Tibial artery (tissue), 4 donors: ENCODE measurements at regions not wholly inside any gene's neighbourhood (a gene's known extent, or its start where the extent isn't known, plus 50 kb on each side); places are given as distances from the start of the nearest gene placed in this dataset.

Source experiments
- DNase-seq, 2 donors: peaks; one replicate each; pipeline ENCODE4 v3.0.0-alpha.2; 2019
- H3K27ac ChIP-seq, 2 donors: fragments of 200-600 bp; sonication (generic) in 1 of 2; 1 replicate in 1 of 2; 2 replicates in 1 of 2; pipeline ENCODE4 v1.5.1; 2018 to 2019; ENCODE audit warnings: mild to moderate bottlenecking in 1 of 2
- H3K27me3 ChIP-seq, 2 donors: fragments of 200-600 bp; sonication (generic) in 1 of 2; one replicate each; pipeline versions ENCODE4 v1.5.1 to v1.6.0; 2016 to 2019
- H3K36me3 ChIP-seq, 3 donors: fragments of 200-600 bp; sonication (generic) in 2 of 3; one replicate each; pipeline ENCODE4 v1.5.1; 2016 to 2019; ENCODE audit warnings: mild to moderate bottlenecking in 2 of 3
- H3K4me1 ChIP-seq, 4 donors: fragments of 200-600 bp; sonication (generic) in 2 of 4; 1 replicate in 3 of 4; 2 replicates in 1 of 4; pipeline ENCODE4 v1.5.1; 2016 to 2019
- H3K4me3 ChIP-seq, 2 donors: fragments of 200-600 bp; sonication (generic) in 1 of 2; 1 replicate in 1 of 2; 2 replicates in 1 of 2; pipeline ENCODE4 v1.5.1; 2018 to 2019; ENCODE audit warnings: mild to moderate bottlenecking in 2 of 2
- H3K9me3 ChIP-seq, 3 donors: fragments of 200-600 bp; sonication (generic) in 1 of 3; one replicate each; pipeline ENCODE4 v1.5.1; 2016 to 2019
- intact Hi-C: fragments of 100-400 bp; cut with DNase I; formaldehyde crosslinking; loops from one replicate; pipeline ENCODE4 v1.15.0; 2023; ENCODE audit warnings: low total_unique reads
- TF ChIP-seq, protein P1 (sequence below), 2 experiments: fragments of 200-600 bp in 1 of 2; fragments of 450-650 bp in 1 of 2; IDR thresholded peaks; one replicate each; pipeline ENCODE4 v1.5.1; 2017 to 2019; ENCODE audit warnings: antibody characterized with exemption in 2 of 2, mild to moderate bottlenecking in 1 of 2, moderate library complexity in 1 of 2

DNA sequence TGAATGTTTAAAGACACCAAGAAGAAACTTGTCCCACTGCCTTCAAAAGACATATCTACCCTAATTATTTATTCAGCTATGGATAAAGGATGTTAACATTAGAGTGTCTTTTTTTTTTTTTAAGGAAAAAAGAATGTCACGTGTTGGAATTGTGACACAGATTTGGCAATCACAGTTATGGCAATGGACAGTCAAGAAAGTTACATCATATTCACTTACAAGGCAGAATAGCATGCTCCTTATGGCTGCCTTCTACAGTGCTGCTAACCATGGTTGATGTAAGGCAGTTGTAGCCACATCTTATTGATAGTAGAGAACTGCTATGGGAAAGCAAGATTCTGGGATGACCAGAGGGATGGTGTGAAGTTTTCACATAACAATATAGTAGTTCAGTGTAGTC is 128.8 kb upstream of the ZBTB20 start:
- Histone ChIP-seq H3K9me3 (no peaks in the 10 kb centered on the region), H3K27ac (no peak overlapping the region), H3K27me3 (no peaks in the 10 kb centered on the region), H3K4me1 (peaks cover 0 to 14% (median 5%) of the 10 kb centered on the region in 4 donors), H3K4me3 (no peak overlapping the region), H3K36me3 (no peaks in the 10 kb centered on the region)
- DNase-seq, result no peak
- TF ChIP-seq, protein P1, sequence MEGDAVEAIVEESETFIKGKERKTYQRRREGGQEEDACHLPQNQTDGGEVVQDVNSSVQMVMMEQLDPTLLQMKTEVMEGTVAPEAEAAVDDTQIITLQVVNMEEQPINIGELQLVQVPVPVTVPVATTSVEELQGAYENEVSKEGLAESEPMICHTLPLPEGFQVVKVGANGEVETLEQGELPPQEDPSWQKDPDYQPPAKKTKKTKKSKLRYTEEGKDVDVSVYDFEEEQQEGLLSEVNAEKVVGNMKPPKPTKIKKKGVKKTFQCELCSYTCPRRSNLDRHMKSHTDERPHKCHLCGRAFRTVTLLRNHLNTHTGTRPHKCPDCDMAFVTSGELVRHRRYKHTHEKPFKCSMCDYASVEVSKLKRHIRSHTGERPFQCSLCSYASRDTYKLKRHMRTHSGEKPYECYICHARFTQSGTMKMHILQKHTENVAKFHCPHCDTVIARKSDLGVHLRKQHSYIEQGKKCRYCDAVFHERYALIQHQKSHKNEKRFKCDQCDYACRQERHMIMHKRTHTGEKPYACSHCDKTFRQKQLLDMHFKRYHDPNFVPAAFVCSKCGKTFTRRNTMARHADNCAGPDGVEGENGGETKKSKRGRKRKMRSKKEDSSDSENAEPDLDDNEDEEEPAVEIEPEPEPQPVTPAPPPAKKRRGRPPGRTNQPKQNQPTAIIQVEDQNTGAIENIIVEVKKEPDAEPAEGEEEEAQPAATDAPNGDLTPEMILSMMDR (IDR thresholded peaks at IDR 0.05), result no peak
- intact Hi-C loops, result no loop called here

- Histone ChIP-seq H3K4me3 (no peak overlapping the region), H3K27ac (peak overlapping the region; percentile 21 to 56), H3K36me3 (no peaks in the 10 kb centered on the region), H3K9me3 (no peaks in the 10 kb centered on the region), H3K4me1 (peaks cover 0 to 26% (median 9%) of the 10 kb centered on the region in 4 donors), H3K27me3 (no peaks in the 10 kb centered on the region)
- TF ChIP-seq, protein P1 (IDR thresholded peaks at IDR 0.05), result no peak
- intact Hi-C loops, result no loop called here
- no peak for DNase-seq
Observed at GRCh38 chr3:115279939-115280338, 132.9 kb upstream of the ZBTB20 start.

- peaks cover 0 to 26% (median 9%) of the 10 kb centered on the region in 4 donors for H3K4me1 ChIP-seq
- no peak overlapping the region for H3K4me3 ChIP-seq
- intact Hi-C loops, result no loop called here
- H3K27me3 ChIP-seq, result no peaks in the 10 kb centered on the region
- DNase-seq, result no peak
- no peaks in the 10 kb centered on the region for H3K36me3 ChIP-seq
- peak overlapping the region; percentile 6 to 56 for H3K27ac ChIP-seq
- TF ChIP-seq, protein P1 (IDR thresholded peaks at IDR 0.05), result no peak
- H3K9me3 ChIP-seq, result no peaks in the 10 kb centered on the region
Observed at GRCh38 chr3:115280506-115280905, 133.4 kb upstream of the ZBTB20 start.

GRCh38 chr3:115281697-115282675 is 134.9 kb upstream of the ZBTB20 start:
- Histone ChIP-seq H3K27me3 (no peaks in the 10 kb centered on the region), H3K4me3 (no peak overlapping the region), H3K9me3 (no peaks in the 10 kb centered on the region), H3K4me1 (peaks cover 0 to 26% (median 9%) of the 10 kb centered on the region in 4 donors), H3K27ac (no peak overlapping the region), H3K36me3 (no peaks in the 10 kb centered on the region)
- TF ChIP-seq, protein P1 (IDR thresholded peaks at IDR 0.05), result no peak
- DNase-seq, result no peak
- intact Hi-C loops, result no loop called here

- no peak overlapping the region for H3K27ac ChIP-seq
- H3K4me3 ChIP-seq, result no peak overlapping the region
- H3K27me3 ChIP-seq, result no peaks in the 10 kb centered on the region
- DNase-seq, result no peak
- intact Hi-C loops, result no loop called here
- H3K4me1 ChIP-seq, result peaks cover 0 to 22% (median 6%) of the 10 kb centered on the region in 4 donors
- no peaks in the 10 kb centered on the region for H3K36me3 ChIP-seq
- H3K9me3 ChIP-seq, result no peaks in the 10 kb centered on the region
- TF ChIP-seq, protein P1 (IDR thresholded peaks at IDR 0.05), result no peak
Observed at GRCh38 chr3:115284980-115285379, 137.9 kb upstream of the ZBTB20 start.
